Limb (tissue), 2 donors: ENCODE measurements at regions not wholly inside any gene's neighbourhood (a gene's known extent, or its start where the extent isn't known, plus 50 kb on each side); places are given as distances from the start of the nearest gene placed in this dataset.

Experiments used
- DNase-seq, 2 donors: peaks; one replicate each; pipeline ENCODE4 v3.0.0-alpha.2; 2016; ENCODE audit errors: extremely low spot score in 2 of 2

GRCh38 chr6:48183178-48183577 is 72.2 kb upstream of the PTCHD4 start:
- no peak for DNase-seq

GRCh38 chr6:48178700-48179099 is 67.7 kb upstream of the PTCHD4 start:
- no peak for DNase-seq

- no peak for DNase-seq
These were observed 66.8 kb upstream of the PTCHD4 start for GRCh38 chr6:48177786-48178185.

GRCh38 chr6:48176645-48177308 is 65.8 kb upstream of the PTCHD4 start:
- no peak for DNase-seq

- DNase-seq, result no peak
These were observed 58.6 kb upstream of the PTCHD4 start for GRCh38 chr6:48169635-48170034.
